ENCODE measurements at regions not wholly inside any gene's neighbourhood (a gene's known extent, or its start where the extent isn't known, plus 50 kb on each side); places are given as distances from the start of the nearest gene placed in this dataset.
"Not testable (repeated sequence)": the region's sequence is repeated elsewhere in the genome, so short reads cannot be mapped to it uniquely, and the experiment has no call there.

- TF ChIP-seq CTCF (conservative IDR thresholded peaks at IDR 0.05; ENCODE audit: control insufficient read depth, insufficient read depth, low read depth, low read length), result no peak
- no peak for DNase-seq (ENCODE audit: low read depth)
- H3K4me3 ChIP-seq (ENCODE audit: control insufficient read depth, low read depth, low read length), result no peak overlapping the region
Observed at GRCh38 chr12:7591531-7591930, 74.2 kb downstream of the APOBEC1 start.

- not testable (repeated sequence) for DNase-seq (ENCODE audit: low read depth); H3K4me3 ChIP-seq (ENCODE audit: control insufficient read depth, low read depth, low read length)
Observed at GRCh38 chr12:7590085-7590484, 75.6 kb downstream of the APOBEC1 start.

DNA sequence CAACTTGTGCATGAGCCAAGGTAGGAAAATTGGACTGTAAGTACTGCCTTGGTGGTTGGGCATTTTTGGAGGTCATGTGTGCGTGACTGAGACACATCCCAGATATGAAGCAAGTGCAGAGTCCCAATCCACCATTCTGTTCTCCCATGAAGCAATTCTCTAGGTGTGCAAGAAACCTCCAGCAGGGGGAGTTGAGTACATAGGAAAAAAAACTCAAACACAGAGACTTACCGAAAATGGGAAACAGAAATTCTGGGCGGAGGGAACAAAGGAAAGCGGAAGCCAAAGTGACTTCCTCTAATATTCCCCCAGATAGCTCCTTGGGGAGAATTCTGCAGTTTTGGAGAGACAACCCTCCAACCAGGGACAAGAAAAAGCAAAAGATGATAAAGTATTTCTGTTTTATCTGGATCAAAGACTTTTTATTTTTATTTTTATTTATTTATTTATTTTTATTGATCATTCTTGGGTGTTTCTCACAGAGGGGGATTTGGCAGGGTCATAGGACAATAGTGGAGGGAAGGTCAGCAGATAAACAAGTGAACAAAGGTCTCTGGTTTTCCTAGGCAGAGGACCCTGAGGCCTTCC is 76.9 kb downstream of the APOBEC1 start:
- peak; percentile 83 for DNase-seq (ENCODE audit: low read depth)
- peak; percentile 75 for TF ChIP-seq CTCF (conservative IDR thresholded peaks at IDR 0.05; ENCODE audit: control insufficient read depth, insufficient read depth, low read depth, low read length)
- not testable (repeated sequence) for H3K4me3 ChIP-seq (ENCODE audit: control insufficient read depth, low read depth, low read length)

DNA sequence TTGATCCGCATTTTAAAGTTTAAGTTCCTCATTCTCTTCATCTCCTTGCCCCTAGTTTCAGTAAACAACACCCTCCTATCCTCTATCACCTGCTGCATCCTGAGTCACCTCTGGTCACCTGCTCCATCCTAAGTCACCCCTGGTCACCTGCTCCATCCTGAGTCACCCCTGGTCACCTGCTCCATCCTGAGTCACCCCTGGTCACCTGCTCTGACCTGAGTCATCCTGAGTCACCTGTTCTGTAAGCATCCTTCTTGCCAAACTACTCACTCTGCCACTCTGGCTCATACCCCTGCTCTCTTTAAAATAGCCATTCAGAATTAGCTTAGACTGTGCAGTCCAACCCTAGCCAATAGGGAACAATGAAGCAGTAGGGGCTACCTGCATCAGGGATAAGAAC is 80.6 kb upstream of the CD163 start:
- DNase-seq (ENCODE audit: low read depth), result peak; percentile 60
- not testable (repeated sequence) for H3K4me3 ChIP-seq (ENCODE audit: control insufficient read depth, low read depth, low read length)

DNA sequence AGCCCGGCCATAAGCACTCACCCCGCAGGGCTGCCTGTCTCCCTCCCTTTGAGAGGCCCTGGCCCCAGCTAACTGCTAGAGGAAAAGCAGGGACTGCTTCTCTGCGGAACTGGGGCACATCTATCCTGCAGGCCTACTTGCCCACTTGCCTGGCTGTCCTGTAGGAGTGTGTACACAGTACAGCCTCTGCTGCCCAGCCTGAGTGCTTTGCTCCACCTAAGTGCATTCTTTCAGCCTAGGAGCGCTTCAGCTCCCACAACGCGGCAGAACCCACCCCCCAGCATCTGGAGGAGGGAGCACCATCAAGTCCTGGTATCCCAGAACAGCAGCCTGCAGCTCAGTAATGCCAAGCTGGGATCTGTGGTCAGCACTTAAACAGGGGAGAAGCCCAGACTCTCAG is 79.9 kb upstream of the CD163 start:
- TF ChIP-seq CTCF (conservative IDR thresholded peaks at IDR 0.05; ENCODE audit: control insufficient read depth, insufficient read depth, low read depth, low read length), result no peak
- no peak overlapping the region for H3K4me3 ChIP-seq (ENCODE audit: control insufficient read depth, low read depth, low read length)
- no peak for DNase-seq (ENCODE audit: low read depth)

GRCh38 chr12:7582796-7583195 is 79.2 kb upstream of the CD163 start:
- H3K4me3 ChIP-seq (ENCODE audit: control insufficient read depth, low read depth, low read length), result no peak overlapping the region
- DNase-seq (ENCODE audit: low read depth), result no peak
- TF ChIP-seq CTCF (conservative IDR thresholded peaks at IDR 0.05; ENCODE audit: control insufficient read depth, insufficient read depth, low read depth, low read length), result no peak

DNA sequence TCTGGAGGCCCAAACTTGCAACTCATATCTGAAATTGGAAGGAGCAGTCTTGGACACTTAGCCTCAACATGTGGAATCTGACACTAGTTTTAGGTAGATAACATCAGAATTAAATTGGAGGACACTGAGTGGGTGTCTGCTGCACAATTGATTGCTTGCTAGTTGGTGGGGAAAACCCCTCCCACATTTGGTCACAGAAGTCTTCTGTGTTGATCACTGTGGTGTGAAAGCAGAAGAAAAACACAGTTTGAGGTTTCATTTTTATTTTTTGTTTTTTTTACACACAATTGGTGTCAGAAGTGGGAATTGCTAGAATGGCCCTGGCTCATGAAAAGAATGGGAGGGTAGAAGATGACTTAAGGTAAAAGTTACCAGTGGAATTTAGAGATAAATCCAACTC is 78.0 kb upstream of the CD163 start:
- no peak for TF ChIP-seq CTCF (conservative IDR thresholded peaks at IDR 0.05; ENCODE audit: control insufficient read depth, insufficient read depth, low read depth, low read length)
- H3K4me3 ChIP-seq (ENCODE audit: control insufficient read depth, low read depth, low read length), result no peak overlapping the region
- DNase-seq (ENCODE audit: low read depth), result no peak

DNA sequence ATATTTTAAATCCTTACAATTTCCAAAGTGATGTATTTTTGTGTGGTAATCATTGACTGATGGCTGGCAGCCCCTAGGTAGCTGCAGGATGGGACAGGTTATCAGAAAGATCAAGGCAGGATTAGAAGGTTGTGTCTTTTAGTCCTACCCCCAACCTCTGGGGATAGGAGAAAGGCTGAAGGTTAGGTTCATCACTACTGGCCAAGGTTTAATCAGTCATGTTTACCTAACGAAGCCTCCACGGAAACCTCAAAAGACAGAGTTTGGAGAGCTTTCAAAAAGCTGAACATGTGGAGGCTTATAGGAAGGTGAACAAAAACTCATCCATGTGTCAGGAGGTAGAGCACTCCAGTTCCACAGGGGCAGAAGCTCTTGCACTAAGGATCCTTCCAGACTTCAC is 77.5 kb upstream of the CD163 start:
- TF ChIP-seq CTCF (conservative IDR thresholded peaks at IDR 0.05; ENCODE audit: control insufficient read depth, insufficient read depth, low read depth, low read length), result no peak
- no peak for DNase-seq (ENCODE audit: low read depth)
- no peak overlapping the region for H3K4me3 ChIP-seq (ENCODE audit: control insufficient read depth, low read depth, low read length)

Measured in fibroblast of mammary gland (primary cell).